H9 (cell line): ENCODE measurements at regions not wholly inside any gene's neighbourhood (a gene's known extent, or its start where the extent isn't known, plus 50 kb on each side); places are given as distances from the start of the nearest gene placed in this dataset.

Source experiments
- DNase-seq: peaks from one replicate; pipeline ENCODE4 v3.0.0-alpha.2; 2017
- H2AFZ ChIP-seq: one replicate; pipeline ENCODE4 v1.6.1; 2013; ENCODE audit warnings: mild to moderate bottlenecking, low read length, control low read depth, moderate library complexity
- H2AK5ac ChIP-seq: 2 replicates; pipeline ENCODE4 v1.6.1; 2013; ENCODE audit warnings: low read length, control low read depth, mixed read lengths; ENCODE audit not compliant: insufficient read length
- H2BK120ac ChIP-seq: one replicate; pipeline ENCODE4 v1.6.1; 2013; ENCODE audit warnings: low read depth, mild to moderate bottlenecking, low read length, control low read depth, inconsistent platforms; ENCODE audit not compliant: poor library complexity, severe bottlenecking
- H2BK12ac ChIP-seq: 2 replicates; pipeline ENCODE4 v1.6.1; 2013; ENCODE audit warnings: low read length, control low read depth, mixed read lengths, low read depth; ENCODE audit not compliant: insufficient read length
- H2BK15ac ChIP-seq: 2 replicates; pipeline ENCODE4 v1.6.1; 2013; ENCODE audit warnings: low read depth, low read length, control low read depth
- H2BK20ac ChIP-seq: one replicate; pipeline ENCODE4 v1.6.1; 2013; ENCODE audit warnings: low read depth, mild to moderate bottlenecking, low read length, control low read depth, inconsistent platforms; ENCODE audit not compliant: poor library complexity, severe bottlenecking
- H2BK5ac ChIP-seq: 2 replicates; pipeline ENCODE4 v1.6.1; 2013; ENCODE audit warnings: low read length, control low read depth, mixed read lengths; ENCODE audit not compliant: insufficient read length
- H3K14ac ChIP-seq: 2 replicates; pipeline ENCODE4 v1.6.1; 2013; ENCODE audit warnings: low read length, control low read depth; ENCODE audit not compliant: insufficient read depth
- H3K18ac ChIP-seq: 2 replicates; pipeline ENCODE4 v1.6.1; 2013; ENCODE audit warnings: low read depth, mild to moderate bottlenecking, mixed read lengths, low read length, control low read depth; ENCODE audit not compliant: insufficient read length
- H3K23ac ChIP-seq: 2 replicates; pipeline ENCODE4 v1.6.1; 2013; ENCODE audit warnings: low read length, control low read depth, mixed read lengths, low read depth; ENCODE audit not compliant: insufficient read length
- H3K23me2 ChIP-seq: 2 replicates; pipeline ENCODE4 v1.6.1; 2013; ENCODE audit warnings: low read depth, mild to moderate bottlenecking, mixed read lengths, low read length, control low read depth; ENCODE audit not compliant: insufficient read length, poor library complexity, severe bottlenecking
- H3K27ac ChIP-seq: 2 replicates; pipeline ENCODE4 v1.5.1; 2013; ENCODE audit warnings: low read length, control low read depth, mixed read lengths, low read depth; ENCODE audit not compliant: insufficient read length
- H3K27me3 ChIP-seq: 2 replicates; pipeline ENCODE4 v1.6.1; 2013; ENCODE audit warnings: low read length, control low read depth, inconsistent platforms; ENCODE audit not compliant: insufficient read depth
- H3K4ac ChIP-seq: 2 replicates; pipeline ENCODE4 v1.6.1; 2013; ENCODE audit warnings: low read depth, mild to moderate bottlenecking, control low read depth, inconsistent platforms, low read length, moderate library complexity
- H3K4me1 ChIP-seq: 2 replicates; pipeline ENCODE4 v1.6.1; 2013; ENCODE audit warnings: low read length, control low read depth, inconsistent platforms; ENCODE audit not compliant: insufficient read depth
- H3K4me2 ChIP-seq: 2 replicates; pipeline ENCODE4 v1.6.1; 2013; ENCODE audit warnings: low read length, control low read depth, mixed read lengths; ENCODE audit not compliant: insufficient read length, insufficient read depth
- H3K56ac ChIP-seq: 2 replicates; pipeline ENCODE4 v1.6.1; 2013; ENCODE audit warnings: low read depth, mild to moderate bottlenecking, mixed read lengths, low read length, control low read depth; ENCODE audit not compliant: insufficient read length
- H3K79me1 ChIP-seq: 2 replicates; pipeline ENCODE4 v1.6.1; 2013; ENCODE audit warnings: low read depth, mild to moderate bottlenecking, moderate library complexity, low read length, control low read depth, inconsistent platforms; ENCODE audit not compliant: insufficient read depth, poor library complexity, severe bottlenecking
- H3K79me2 ChIP-seq: 2 replicates; pipeline ENCODE4 v1.6.1; 2013; ENCODE audit warnings: low read length, control low read depth, inconsistent platforms; ENCODE audit not compliant: insufficient read depth
- H3K9ac ChIP-seq: 2 replicates; pipeline ENCODE4 v1.6.1; 2013; ENCODE audit warnings: low read length, control low read depth, mixed read lengths; ENCODE audit not compliant: insufficient read length; ENCODE audit errors: extremely low read depth
- H3K9me3 ChIP-seq: one replicate; pipeline ENCODE4 v1.6.1; 2013; ENCODE audit warnings: low read depth, low read length, inconsistent platforms; ENCODE audit not compliant: control insufficient read depth
- H3T11ph ChIP-seq: one replicate; pipeline ENCODE4 v1.6.1; 2013; ENCODE audit warnings: mild to moderate bottlenecking, low read length, control low read depth, inconsistent platforms
- H4K20me1 ChIP-seq: one replicate; pipeline ENCODE4 v1.6.1; 2013; ENCODE audit not compliant: control insufficient read depth, insufficient read length, insufficient read depth
- H4K5ac ChIP-seq: 2 replicates; pipeline ENCODE4 v1.6.1; 2013; ENCODE audit warnings: low read depth, mild to moderate bottlenecking, mixed read lengths, low read length, control low read depth; ENCODE audit not compliant: insufficient read length
- H4K8ac ChIP-seq: replicated peaks from 2 replicates; pipeline ENCODE4 v1.6.1; 2013; ENCODE audit warnings: low read length, control low read depth, mixed read lengths, low read depth; ENCODE audit not compliant: insufficient read length
- H4K91ac ChIP-seq: 2 replicates; pipeline ENCODE4 v1.6.1; 2013; ENCODE audit warnings: low read depth, mild to moderate bottlenecking, moderate library complexity, mixed read lengths, low read length, control low read depth; ENCODE audit not compliant: insufficient read length
- H3K27ac Mint-ChIP-seq, 3 experiments: 2 replicates in 2 of 3; 3 replicates in 1 of 3; pipeline ENCODE4 v1.8.0; 2020 to 2021; ENCODE audit warnings: mixed read lengths in 3 of 3, mild to moderate bottlenecking in 1 of 3, moderate library complexity in 1 of 3
- H3K27me3 Mint-ChIP-seq: 2 replicates; pipeline ENCODE4 v1.8.0; 2021; ENCODE audit warnings: low read depth, mild to moderate bottlenecking, moderate library complexity, mixed read lengths
- H3K36me3 Mint-ChIP-seq, 3 experiments: 2 replicates in 2 of 3; 3 replicates in 1 of 3; pipeline ENCODE4 v1.8.0; 2020 to 2021; ENCODE audit warnings: low read depth in 3 of 3, mixed read lengths in 3 of 3; ENCODE audit not compliant: insufficient read depth in 1 of 3
- H3K4me1 Mint-ChIP-seq, 2 experiments: 2 replicates each; pipeline ENCODE4 v1.8.0; 2020; ENCODE audit warnings: mixed read lengths in 2 of 2
- H3K4me3 Mint-ChIP-seq, 2 experiments: 2 replicates in 1 of 2; 3 replicates in 1 of 2; pipeline ENCODE4 v1.8.0; 2020 to 2021; ENCODE audit warnings: mild to moderate bottlenecking in 2 of 2, mixed read lengths in 2 of 2, moderate library complexity in 1 of 2
- H3K9me3 Mint-ChIP-seq, 2 experiments: 2 replicates in 1 of 2; 3 replicates in 1 of 2; pipeline ENCODE4 v1.8.0; 2020; ENCODE audit warnings: mild to moderate bottlenecking in 2 of 2, mixed read lengths in 2 of 2, moderate library complexity in 1 of 2
- CTCF ChIP-seq: fragments of 200-600 bp; sonication (generic); conservative IDR thresholded peaks from 3 replicates; pipeline ENCODE4 v1.8.0; 2021; ENCODE audit warnings: antibody characterized with exemption, mild to moderate bottlenecking
- WGBS: extraction: QIAGEN DNeasy Blood & Tissue Kit; methylation state at CpG from one replicate; pipeline ENCODE4 v1.1.7; 2013; ENCODE audit warnings: missing lambda C conversion rate, low lambda C conversion rate, mixed read lengths; ENCODE audit not compliant: insufficient read length; ENCODE audit errors: extremely low coverage; 5-methylcytosine and 5-hydroxymethylcytosine counted together

- no peaks in the 10 kb centered on the region for H3K9me3 ChIP-seq
- H3K27ac ChIP-seq: no peak overlapping the region
- H3K27me3 ChIP-seq: no peaks in the 10 kb centered on the region
- no peak overlapping the region for H2BK15ac ChIP-seq
- no peak overlapping the region for H2BK5ac ChIP-seq
- H2BK20ac ChIP-seq: no peak overlapping the region
- H3K9ac ChIP-seq: no peak overlapping the region
- Mint-ChIP-seq H3K4me3 (no peak overlapping the region), H3K27me3 (no peaks in the 10 kb centered on the region), H3K9me3 (no peaks in the 10 kb centered on the region), H3K4me1 (no peaks in the 10 kb centered on the region), H3K36me3 (no peaks in the 10 kb centered on the region), H3K27ac (no peak overlapping the region)
- H3K4me1 ChIP-seq: no peaks in the 10 kb centered on the region
- H4K8ac ChIP-seq: no peak overlapping the region
- H3K56ac ChIP-seq: no peak overlapping the region
- no peak overlapping the region for H3T11ph ChIP-seq
- H3K18ac ChIP-seq: no peak overlapping the region
- H4K20me1 ChIP-seq: no peaks in the 10 kb centered on the region
- no peak overlapping the region for H3K23ac ChIP-seq
- no peak for DNase-seq
- peak overlapping the region; percentile 40 for H2AFZ ChIP-seq
- no peak overlapping the region for H3K4me2 ChIP-seq
- no peaks in the 10 kb centered on the region for H3K79me2 ChIP-seq
- H2BK120ac ChIP-seq: no peak overlapping the region
- no peak for TF ChIP-seq CTCF
- H4K5ac ChIP-seq: no peak overlapping the region
- no CpG with 5 or more reads among the region's 1 CpG for WGBS
- H3K4ac ChIP-seq: no peak overlapping the region
- no peak overlapping the region for H4K91ac ChIP-seq
- no peaks in the 10 kb centered on the region for H3K79me1 ChIP-seq
- no peak overlapping the region for H3K14ac ChIP-seq
- no peaks in the 10 kb centered on the region for H3K23me2 ChIP-seq
- no peak overlapping the region for H2AK5ac ChIP-seq
- no peak overlapping the region for H2BK12ac ChIP-seq
These were observed 794.9 kb upstream of the ARRDC3 start for GRCh38 chr5:92177926-92178487.
